ENCODE measurements at regions not wholly inside any gene's neighbourhood (a gene's known extent, or its start where the extent isn't known, plus 50 kb on each side); places are given as distances from the start of the nearest gene placed in this dataset.

GRCh38 chr3:117135207-117135606 lies 425.6 kb downstream of the TUSC7 start:
- DNase-seq: no peak

- DNase-seq: no peak
Measured at GRCh38 chr3:117136003-117136402, 426.4 kb downstream of the TUSC7 start.

- DNase-seq: no peak
Measured at GRCh38 chr3:117137065-117137464, 427.5 kb downstream of the TUSC7 start.

GRCh38 chr3:117139681-117140080 lies 430.1 kb downstream of the TUSC7 start:
- DNase-seq: no peak

GRCh38 chr3:117141812-117142211 lies 432.2 kb downstream of the TUSC7 start:
- no peak for DNase-seq

- no peak for DNase-seq
Measured at GRCh38 chr3:117144853-117145252, 435.3 kb downstream of the TUSC7 start.

GRCh38 chr3:117145677-117146076 lies 436.1 kb downstream of the TUSC7 start:
- no peak for DNase-seq

GRCh38 chr3:117146571-117146970 lies 437.0 kb downstream of the TUSC7 start:
- no peak for DNase-seq

GRCh38 chr3:117149584-117149983 lies 440.0 kb downstream of the TUSC7 start:
- DNase-seq: no peak

GRCh38 chr3:117150628-117151027 lies 441.0 kb downstream of the TUSC7 start:
- no peak for DNase-seq

- DNase-seq: no peak
Measured at GRCh38 chr3:117160176-117160575, 450.6 kb downstream of the TUSC7 start.

- no peak for DNase-seq
Measured at GRCh38 chr3:117161816-117162215, 452.2 kb downstream of the TUSC7 start.

- DNase-seq: no peak
Measured at GRCh38 chr3:117165176-117165575, 455.6 kb downstream of the TUSC7 start.

GRCh38 chr3:117165601-117166051 lies 456.0 kb downstream of the TUSC7 start:
- no peak for DNase-seq

GRCh38 chr3:117168896-117169295 lies 459.3 kb downstream of the TUSC7 start:
- no peak for DNase-seq

GRCh38 chr3:117170094-117170493 lies 460.5 kb downstream of the TUSC7 start:
- DNase-seq: no peak

GRCh38 chr3:117171124-117171523 lies 461.5 kb downstream of the TUSC7 start:
- DNase-seq: no peak

- DNase-seq: no peak
Measured at GRCh38 chr3:117172426-117172825, 462.8 kb downstream of the TUSC7 start.

GRCh38 chr3:117181222-117181621 lies 471.6 kb downstream of the TUSC7 start:
- DNase-seq: no peak

- no peak for DNase-seq
Measured at GRCh38 chr3:117184574-117184973, 475.0 kb downstream of the TUSC7 start.

- DNase-seq: no peak
Measured at GRCh38 chr3:117191245-117191644, 481.7 kb downstream of the TUSC7 start.

- no peak for DNase-seq
Measured at GRCh38 chr3:117192888-117193287, 483.3 kb downstream of the TUSC7 start.

GRCh38 chr3:117193390-117193789 lies 483.8 kb downstream of the TUSC7 start:
- DNase-seq: no peak

- no peak for DNase-seq
Measured at GRCh38 chr3:117195034-117195433, 485.5 kb downstream of the TUSC7 start.

- no peak for DNase-seq
Measured at GRCh38 chr3:117200962-117201361, 491.4 kb downstream of the TUSC7 start.

Data from CD4-positive, alpha-beta T cell treated with Interferon gamma for 1 hour (primary cell).